HG02943 (cell line): ENCODE measurements at regions not wholly inside any gene's neighbourhood (a gene's known extent, or its start where the extent isn't known, plus 50 kb on each side); places are given as distances from the start of the nearest gene placed in this dataset.
A peak's percentile ranks its signal among the peaks of the same experiment; 100 is the strongest.

Experiments
- ATAC-seq: cut with Tn5 transposase; IDR thresholded peaks from one replicate; pipeline ENCODE4 v1.9.1; 2021; ENCODE audit warnings: mild to moderate bottlenecking, low read depth, moderate library complexity; ENCODE audit not compliant: unreplicated experiment

DNA sequence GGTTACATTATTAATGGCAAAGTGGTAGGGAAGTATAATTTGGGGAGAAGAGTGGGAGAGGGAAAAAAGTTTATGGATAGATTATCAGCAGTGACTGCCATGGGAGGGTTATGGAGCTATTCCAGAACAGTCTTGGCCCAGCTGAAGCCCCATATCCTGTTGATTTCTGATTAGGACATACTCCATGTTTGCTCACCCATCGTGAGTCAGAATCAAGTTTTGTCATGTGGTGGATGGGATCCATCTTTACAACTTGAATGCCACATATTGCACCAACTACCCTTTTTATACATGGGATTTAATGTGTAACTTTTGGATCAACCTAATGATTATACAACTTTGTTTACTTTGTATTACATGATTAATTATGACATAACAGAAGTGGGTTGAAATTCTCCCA, 217.0 kb downstream of the HAO1 start:
- no peak for ATAC-seq

DNA sequence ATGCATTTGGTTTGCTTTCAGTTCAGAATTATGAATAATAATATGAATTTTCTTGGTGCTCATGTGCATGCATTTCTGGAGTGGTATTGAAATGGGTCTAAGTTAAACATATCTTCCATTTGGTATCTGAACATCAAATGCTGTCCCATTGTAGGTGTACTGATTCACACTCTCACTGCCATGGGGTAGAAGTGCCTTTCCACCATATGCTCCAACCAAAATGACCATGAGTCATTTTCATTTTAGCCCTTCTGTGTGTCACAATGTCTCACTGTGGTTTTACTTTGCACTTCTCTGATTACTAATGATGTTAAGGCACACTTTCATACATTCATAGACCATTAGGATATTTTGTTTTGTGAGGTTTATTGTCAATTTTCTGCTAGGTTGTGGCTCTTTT, 211.9 kb downstream of the HAO1 start:
- ATAC-seq = no peak

DNA sequence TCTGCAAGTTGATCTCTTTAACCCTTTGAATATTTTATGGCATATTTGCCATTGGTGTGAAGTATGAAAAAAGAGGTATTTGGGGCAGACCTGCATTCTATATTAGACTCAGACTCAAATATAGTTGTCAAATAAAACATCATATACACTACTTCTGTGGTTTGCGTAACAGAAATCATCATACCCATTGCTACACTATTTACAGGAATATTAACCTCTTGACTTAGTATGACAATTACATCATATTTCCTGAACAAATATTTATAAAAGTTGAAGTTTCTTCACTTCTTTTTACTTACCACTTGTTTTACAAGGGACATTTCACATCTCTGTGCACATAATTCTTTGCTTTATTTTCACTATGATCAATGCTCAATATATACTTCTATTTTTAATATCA, 206.0 kb downstream of the HAO1 start:
- no peak for ATAC-seq

DNA sequence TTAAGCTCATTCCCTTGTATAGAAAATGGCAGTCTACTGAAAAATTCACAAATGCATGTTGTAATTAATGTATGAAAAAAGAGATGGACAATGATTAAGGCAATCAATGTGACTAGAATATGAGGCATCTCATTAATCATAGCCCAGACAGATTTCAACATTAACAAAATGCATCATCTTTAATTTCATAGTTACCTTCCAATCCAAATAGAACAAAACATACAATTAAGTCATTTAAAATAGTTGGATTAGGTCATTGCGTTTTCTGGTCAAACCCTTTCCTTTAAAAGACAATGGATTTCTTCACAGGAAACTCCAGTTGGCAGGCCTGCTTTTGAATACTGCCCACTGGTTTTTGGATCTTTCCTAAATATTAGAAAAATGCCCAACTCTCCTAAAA, 203.9 kb downstream of the HAO1 start:
- ATAC-seq = no peak

DNA sequence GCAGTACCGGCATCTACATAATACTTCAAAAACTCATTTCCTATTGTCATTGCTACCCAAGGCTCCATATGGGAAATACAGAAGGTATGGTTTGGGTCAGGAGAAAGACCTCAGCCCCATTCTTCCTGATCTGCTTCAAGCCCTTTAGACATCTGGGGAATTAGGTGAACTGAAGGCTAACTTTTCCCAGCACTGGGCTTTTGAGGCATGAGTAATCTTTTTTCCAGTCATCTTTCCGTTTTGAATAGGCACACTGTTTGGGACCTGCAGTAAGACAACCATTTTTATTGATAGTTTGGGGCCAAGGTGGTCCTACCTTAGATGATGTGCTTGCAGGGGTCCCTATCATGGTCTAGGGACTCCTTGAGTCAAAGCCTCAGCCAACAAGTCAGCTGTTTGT, 198.4 kb downstream of the HAO1 start:
- ATAC-seq = no peak

DNA sequence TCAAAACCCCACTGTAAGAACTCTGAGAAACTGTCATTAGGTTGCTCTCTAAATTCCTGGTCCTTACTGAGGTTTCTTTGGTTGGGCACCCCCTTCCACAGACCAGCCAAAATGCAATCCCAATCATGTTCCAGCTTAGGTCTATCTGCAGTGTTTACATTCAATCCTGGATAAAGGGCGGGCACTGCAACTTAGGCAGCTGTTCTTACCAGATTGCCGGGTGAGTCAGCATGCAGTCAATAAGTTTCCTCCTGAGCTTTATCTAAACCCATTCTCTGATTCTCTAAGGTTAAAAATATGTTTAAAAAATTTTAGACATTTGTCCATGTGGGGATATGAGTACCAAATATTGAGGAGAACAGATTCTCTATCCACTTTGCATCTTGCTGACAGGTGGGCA, 197.8 kb downstream of the HAO1 start:
- ATAC-seq = no peak

DNA sequence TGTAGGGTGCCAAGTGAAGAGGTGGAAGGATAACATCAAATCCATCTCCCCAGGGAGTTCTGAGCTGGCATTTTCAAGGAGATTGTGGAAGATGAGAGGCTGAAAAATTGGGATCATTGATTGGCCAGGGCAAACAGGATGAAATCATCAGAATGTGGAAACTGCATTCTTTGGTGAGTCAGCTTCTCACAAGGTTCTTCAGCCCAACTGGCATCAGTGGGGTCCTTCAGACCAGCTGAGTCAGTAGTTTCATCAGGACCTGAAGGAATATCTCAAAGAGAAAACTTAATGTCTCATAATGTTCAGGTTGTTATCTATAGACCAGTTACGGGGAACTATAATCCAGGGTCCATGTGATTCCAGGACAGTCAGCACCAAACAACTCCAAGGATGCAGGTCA, 195.8 kb downstream of the HAO1 start:
- no peak for ATAC-seq

DNA sequence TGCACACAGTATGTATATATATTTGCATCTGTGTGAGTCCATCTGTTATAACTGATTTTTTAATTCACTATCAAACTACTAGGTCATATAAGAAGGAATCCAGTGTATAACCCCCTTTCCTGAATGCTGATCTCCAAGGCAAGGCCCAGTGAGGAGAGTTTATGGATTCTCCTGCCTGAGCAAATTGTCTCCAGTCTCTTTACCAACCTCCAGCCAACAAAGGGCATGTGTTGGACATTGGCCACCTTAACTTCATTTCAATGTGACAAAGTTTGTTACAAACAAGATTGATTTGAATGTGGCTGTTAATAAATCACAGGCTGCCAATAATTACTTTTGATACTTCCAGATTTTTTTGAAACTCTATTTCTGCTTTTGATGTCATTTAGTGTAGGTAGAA, 191.6 kb downstream of the HAO1 start:
- ATAC-seq = no peak

DNA sequence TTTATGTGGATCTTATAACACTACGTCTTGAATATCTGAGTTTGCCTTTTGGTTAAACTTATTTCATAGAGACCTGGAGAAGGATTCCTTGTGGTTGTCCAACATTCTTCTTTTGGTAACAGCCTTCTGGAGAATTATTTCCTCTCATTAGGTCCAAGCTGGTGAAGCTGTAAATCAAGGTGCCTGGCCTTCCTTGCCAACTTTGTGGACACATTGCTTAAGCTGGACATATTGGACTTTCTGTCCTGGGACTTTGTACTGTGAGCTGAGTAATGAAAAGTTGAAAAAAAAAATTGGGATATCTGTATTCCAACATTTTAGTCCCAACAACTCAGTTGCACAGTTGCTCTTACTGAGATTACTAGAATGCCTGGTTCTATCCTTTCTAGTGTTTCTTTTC, 186.2 kb downstream of the HAO1 start:
- no peak for ATAC-seq

DNA sequence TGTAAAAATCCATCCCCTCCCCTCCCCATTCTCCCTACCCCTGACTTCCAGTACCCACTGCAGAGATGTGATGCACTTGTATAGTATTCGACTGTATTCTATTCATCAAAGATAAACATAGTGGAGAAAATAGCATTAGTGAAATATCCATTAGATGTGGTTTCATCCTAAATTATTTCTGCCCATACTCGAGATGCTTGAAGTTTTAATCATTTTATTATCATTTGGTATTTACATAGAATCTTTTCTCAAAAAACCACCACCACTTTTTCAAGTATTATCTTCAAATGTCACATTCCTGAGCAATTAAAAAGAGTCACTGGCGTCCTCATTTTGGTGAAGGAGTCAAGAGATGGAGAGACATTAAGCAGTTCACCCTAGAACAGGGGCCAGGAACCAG, 181.9 kb downstream of the HAO1 start:
- ATAC-seq = no peak

DNA sequence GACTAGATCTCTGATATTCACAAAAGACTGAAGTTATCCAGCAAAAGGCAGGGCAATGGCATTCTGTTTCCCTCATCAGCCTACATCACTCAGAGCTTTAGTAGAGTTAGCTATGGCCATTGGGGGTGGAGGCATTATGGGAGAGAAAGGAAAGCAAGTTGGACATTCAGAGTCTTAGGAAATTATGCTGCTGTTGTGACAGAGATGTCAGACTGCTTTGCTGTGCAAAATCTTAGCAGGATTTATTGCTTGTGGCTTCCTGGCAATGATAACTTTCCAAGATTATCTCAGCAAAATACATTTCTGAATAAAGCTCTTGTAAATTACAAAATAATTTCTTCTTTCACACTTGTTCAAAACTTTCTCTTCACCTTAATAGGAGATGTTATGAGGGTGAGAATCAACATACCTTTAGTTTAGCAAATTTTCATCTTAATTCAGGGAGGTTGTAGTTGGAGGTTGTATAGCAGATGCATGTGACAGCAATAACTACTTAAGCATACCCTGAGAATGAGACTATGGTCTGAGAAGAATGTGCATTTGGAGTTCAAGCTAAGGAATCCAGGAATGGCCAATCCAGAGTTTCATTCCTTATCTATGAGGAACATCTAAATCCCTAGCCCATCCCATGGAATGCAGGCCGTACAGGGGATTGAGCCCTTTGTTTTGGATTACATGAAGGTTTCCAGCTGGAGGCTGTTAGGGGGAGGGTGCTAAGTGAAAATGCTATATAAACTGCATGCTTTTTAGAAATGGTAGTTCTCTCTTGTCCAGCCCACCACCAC, 179.8 kb downstream of the HAO1 start:
- ATAC-seq = no peak

DNA sequence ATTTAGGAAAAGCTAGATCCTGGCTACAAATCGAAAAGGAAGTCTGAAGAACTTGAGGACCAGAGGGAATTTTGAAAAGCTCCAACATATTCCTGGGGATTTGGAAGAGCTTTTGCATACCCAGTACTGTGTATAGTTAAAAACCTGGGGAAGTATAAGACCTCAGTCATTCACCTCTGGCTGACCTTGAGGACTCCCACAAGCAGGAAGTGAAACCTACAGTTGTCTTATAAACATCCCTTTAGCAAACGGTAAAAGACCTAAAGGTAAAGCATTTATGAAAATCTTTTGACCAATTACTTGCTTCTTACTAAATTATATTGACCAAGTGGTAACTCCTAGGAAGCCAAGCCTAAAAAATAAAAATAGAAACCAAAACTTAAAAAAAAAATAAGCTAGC, 175.0 kb downstream of the HAO1 start:
- ATAC-seq = peak; percentile 75

DNA sequence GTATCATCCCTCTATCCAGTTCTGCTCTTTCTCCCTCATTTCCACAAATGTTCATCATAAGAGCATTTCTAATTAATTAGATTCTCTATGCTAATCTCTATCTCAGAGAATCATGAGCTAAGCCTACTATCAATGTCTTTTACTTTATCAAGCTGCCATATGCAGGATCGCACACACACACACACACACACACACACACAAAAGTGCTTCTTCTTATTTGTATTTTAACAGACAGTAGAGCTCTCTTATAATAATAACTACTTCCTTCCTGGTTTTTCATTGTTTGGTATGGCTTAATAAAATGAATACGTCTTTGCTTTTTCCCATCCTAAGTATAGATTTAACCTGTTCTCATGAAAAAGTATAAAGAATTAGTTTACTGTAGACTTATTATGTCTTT, 170.2 kb downstream of the HAO1 start:
- ATAC-seq = no peak

DNA sequence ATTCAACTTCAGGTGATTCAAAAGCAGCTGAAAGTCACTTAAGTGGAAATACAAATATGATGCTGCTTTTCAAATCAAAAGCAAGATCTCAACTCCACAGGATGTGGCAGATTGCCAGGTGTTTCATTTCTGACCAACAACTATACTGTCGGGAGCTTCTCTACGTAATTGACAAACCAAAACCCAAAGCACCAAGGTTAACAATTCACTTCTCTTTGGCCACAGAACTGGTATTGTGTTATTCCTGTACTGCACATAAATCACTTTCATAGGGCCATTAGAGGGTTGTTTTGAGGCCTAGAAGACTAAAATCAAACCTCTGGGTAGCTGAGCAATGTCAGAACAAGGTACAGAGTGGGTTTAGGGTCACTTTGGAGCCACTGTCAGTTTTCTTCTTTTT, 169.7 kb downstream of the HAO1 start:
- ATAC-seq = peak; percentile 97

DNA sequence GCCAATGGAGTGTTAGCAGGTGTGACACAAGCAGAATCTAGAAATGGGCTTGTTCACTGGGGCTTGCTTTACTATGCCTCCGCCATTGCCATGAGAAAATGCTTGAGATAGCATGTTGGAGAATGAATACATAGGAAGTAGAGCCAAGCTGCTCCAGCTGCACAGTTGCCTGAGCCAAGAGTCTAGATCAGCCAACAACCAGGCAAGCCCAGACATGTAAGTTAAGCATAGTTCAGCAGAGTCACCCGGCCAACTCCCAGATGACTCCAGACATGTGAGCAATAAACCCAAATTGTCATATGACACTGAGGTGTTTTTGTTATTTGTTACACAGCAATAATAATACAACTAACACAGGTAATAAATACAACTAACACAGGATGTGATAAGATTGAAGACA, 167.9 kb downstream of the HAO1 start:
- no peak for ATAC-seq

DNA sequence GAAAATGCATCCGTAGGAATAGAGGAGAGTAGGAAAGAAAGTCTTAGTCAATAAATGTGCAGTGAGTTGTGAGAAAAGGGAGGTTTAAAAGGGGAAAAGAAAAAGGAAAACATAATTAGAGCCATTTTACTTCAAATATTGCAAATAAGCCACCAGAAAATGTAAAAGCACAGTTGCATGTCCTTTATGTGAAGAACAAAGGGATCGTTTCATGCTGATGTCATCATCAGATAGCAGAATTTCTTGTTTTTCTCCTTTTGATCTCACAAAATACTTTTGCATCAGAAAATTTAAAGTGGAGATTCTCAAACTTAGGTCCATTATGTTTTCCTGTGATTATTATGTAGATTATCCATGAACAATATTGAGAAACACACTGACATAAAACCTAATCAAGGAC, 166.7 kb downstream of the HAO1 start:
- ATAC-seq = no peak

DNA sequence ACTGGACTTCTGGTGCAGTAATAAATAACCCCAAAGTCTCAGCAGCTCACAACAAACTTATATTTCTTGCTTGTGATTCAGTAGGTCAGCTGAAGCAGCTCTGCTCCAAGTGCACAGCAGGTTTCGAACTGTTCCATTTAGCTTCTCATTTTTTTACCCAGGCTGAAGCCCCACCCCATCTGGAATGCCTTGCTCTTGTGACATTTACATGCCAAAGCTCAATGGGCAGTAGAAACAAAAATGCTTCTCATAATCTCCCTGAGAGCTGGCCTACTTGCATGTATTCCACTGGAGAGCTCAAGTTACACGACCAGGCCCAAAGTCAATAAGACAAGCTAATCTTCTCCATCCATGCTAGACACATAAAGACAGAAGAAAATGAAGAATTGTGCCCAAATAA, 165.2 kb downstream of the HAO1 start:
- no peak for ATAC-seq

DNA sequence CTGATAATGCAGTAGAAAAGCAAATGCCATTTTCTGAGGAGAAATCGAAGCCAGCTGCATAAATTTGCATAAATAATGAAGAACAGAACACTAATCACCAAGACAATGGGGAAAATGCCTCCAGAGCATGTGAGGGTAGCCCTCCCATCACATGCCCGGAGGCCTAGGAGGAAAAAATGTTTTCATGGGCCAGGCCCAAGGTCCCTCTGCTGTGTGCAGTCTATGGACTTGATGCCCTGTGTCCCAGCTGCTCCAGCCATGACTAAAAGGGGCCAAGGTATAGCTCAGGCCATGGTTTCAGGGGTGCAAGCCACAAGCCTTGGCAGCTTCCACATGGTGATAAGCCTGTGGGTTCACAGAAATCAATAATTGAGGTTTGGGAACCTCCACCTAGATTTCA, 164.1 kb downstream of the HAO1 start:
- ATAC-seq = no peak

DNA sequence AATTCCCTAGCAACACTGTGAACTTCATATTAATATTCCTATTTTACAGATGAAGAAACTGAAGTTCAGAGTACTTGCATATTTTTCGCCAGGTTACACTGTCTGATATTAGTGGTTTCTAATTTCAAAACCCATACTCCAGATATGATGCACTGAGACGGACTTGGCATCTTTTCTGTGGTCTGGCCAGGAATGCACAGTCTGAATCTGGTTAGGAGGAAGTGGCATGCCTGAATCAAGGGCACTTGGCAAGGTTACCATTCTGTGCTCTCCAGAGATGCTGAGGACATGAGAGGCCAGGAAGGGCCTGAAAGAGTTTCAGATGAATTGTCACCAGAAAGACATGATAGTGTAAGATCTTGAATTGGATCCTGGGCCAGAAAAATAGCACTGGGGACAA, 150.1 kb downstream of the HAO1 start:
- no peak for ATAC-seq

DNA sequence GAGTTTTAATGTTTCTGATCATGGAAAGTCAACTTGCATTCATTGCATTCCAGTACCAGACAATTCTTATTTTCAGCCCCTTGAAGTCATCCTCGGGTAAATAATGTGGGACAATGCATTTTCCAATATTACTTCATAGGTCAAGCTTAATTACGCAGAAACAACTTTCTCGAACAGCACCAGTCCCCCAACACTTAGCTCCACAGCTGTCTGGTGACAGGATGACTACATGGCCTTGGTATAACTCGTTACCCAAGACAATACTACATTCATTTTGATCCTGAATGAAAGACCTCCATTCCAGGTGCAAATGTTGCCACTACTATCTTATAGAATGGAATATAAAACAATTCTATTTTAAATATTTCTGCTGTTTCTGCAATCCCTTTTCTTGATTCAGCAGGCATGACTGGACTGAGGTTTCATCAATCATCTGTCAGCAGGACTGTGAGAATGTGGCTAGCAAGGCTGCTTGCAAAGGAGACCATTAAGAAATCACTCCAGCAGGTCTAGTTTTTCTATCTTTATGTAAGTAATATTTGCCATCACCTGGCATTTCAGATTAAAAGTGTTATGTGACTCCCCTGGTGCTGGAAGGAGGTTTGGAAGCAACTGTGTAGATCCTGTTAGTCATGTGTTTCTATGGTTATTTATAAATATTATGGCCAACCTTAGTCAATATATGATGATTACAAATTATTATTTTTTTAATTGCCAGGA, 147.9 kb downstream of the HAO1 start:
- ATAC-seq = no peak

DNA sequence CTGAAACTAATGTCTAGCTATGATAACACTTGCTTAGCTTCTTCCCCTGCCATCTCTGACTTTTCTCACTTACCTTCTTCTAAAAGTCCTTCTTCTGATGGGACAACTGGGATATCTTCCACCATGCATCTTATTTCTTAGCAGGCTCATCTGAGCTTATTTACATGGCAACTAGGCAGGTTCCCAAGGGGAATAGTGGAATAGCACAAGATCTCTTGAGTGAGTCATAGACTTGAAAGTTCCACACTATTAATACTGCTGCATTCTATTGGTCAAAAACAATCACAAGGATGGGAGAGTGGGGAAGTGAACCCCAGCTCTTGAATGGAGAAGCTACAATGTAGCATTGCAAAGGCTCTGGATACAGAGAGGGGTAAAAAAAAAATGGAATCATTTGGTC, 142.1 kb downstream of the HAO1 start:
- no peak for ATAC-seq

DNA sequence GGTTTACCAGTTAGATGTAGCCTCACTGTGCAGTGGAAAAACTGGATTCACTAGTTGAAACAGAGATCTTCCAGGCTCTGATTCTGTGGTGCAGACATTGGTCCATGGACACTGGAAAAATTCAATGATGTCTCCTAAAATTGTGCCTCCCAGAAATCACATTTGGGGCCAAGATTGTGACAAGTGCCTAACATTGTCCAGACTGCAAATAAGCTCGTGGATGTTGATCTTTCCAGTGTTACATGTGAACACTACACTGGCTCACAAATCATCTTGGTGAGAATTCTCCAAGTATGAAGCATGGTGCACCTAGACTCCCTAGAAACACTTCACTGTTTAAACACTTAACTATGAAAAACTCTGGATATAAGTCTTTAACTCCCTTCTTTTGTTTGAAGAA, 140.4 kb downstream of the HAO1 start:
- ATAC-seq = no peak
